ENCODE measurements at regions not wholly inside any gene's neighbourhood (a gene's known extent, or its start where the extent isn't known, plus 50 kb on each side); places are given as distances from the start of the nearest gene placed in this dataset.

- TF ChIP-seq CTCF (IDR thresholded peaks at IDR 0.05; ENCODE audit: control extremely low read depth, extremely low read depth, low read depth, missing control alignments): no peak
- POLR2A ChIA-PET: no interaction called here
- CTCF ChIA-PET: interaction anchor here (1.1 to 1.5 kb wide), 2 partner anchors 11 to 56 kb away, joined by 3 to 5 read pairs; no protein-coding TSS in a partner anchor
- no peak for DNase-seq (ENCODE audit: extremely low spot score)
Measured at GRCh38 chr4:158055668-158056067, 117.2 kb downstream of the GASK1B start.

GRCh38 chr4:158053801-158054200 lies 119.0 kb downstream of the GASK1B start:
- ChIA-PET POLR2A (no interaction called here), CTCF (no interaction called here)
- no peak for TF ChIP-seq CTCF (IDR thresholded peaks at IDR 0.05; ENCODE audit: control extremely low read depth, extremely low read depth, low read depth, missing control alignments)
- DNase-seq (ENCODE audit: extremely low spot score): no peak

GRCh38 chr4:158053086-158053485 lies 119.7 kb downstream of the GASK1B start:
- TF ChIP-seq CTCF (IDR thresholded peaks at IDR 0.05; ENCODE audit: control extremely low read depth, extremely low read depth, low read depth, missing control alignments): no peak
- no peak for DNase-seq (ENCODE audit: extremely low spot score)
- POLR2A ChIA-PET: no interaction called here
- CTCF ChIA-PET: no interaction called here

- CTCF ChIA-PET: no interaction called here
- no peak for DNase-seq (ENCODE audit: extremely low spot score)
- POLR2A ChIA-PET: no interaction called here
- TF ChIP-seq CTCF (IDR thresholded peaks at IDR 0.05; ENCODE audit: control extremely low read depth, extremely low read depth, low read depth, missing control alignments): no peak
Measured at GRCh38 chr4:158051401-158052235, 121.2 kb downstream of the GASK1B start.

GRCh38 chr4:158050942-158051341 lies 121.9 kb downstream of the GASK1B start:
- no peak for TF ChIP-seq CTCF (IDR thresholded peaks at IDR 0.05; ENCODE audit: control extremely low read depth, extremely low read depth, low read depth, missing control alignments)
- DNase-seq (ENCODE audit: extremely low spot score): no peak
- ChIA-PET CTCF (no interaction called here), POLR2A (no interaction called here)

- no peak for DNase-seq (ENCODE audit: extremely low spot score)
- POLR2A ChIA-PET: no interaction called here
- no peak for TF ChIP-seq CTCF (IDR thresholded peaks at IDR 0.05; ENCODE audit: control extremely low read depth, extremely low read depth, low read depth, missing control alignments)
- CTCF ChIA-PET: no interaction called here
Measured at GRCh38 chr4:158046345-158046744, 126.5 kb downstream of the GASK1B start.

Measured in GM10248 (cell line).